ENCODE measurements at regions not wholly inside any gene's neighbourhood (a gene's known extent, or its start where the extent isn't known, plus 50 kb on each side); places are given as distances from the start of the nearest gene placed in this dataset.

GRCh38 chr9:119458068-119458467 is 88.8 kb upstream of the BRINP1 start:
- Histone ChIP-seq H2BK120ac (ENCODE audit: low read depth, low read length, poor library complexity, severe bottlenecking) (no peak overlapping the region), H3K18ac (ENCODE audit: insufficient read length, low read depth, low read length) (no peak overlapping the region), H3K4ac (ENCODE audit: low read depth, low read length) (no peak overlapping the region), H2AFZ (ENCODE audit: low read length) (no peak overlapping the region), H3K4me2 (ENCODE audit: insufficient read depth, insufficient read length, low read length) (no peak overlapping the region), H3K9me3 (ENCODE audit: control insufficient read depth, low read depth, low read length) (no peaks in the 10 kb centered on the region), H3K14ac (ENCODE audit: insufficient read depth, low read length) (no peak overlapping the region), H4K20me1 (ENCODE audit: control insufficient read depth, insufficient read depth, insufficient read length) (no peaks in the 10 kb centered on the region), H2BK20ac (ENCODE audit: low read depth, low read length, poor library complexity, severe bottlenecking) (no peak overlapping the region), H2BK12ac (ENCODE audit: insufficient read length, low read depth, low read length) (no peak overlapping the region), H3K27ac (ENCODE audit: insufficient read length, low read depth, low read length) (no peak overlapping the region), H4K8ac (replicated peaks; ENCODE audit: insufficient read length, low read depth, low read length) (no peak overlapping the region), H3K79me1 (ENCODE audit: insufficient read depth, low read depth, low read length, poor library complexity, severe bottlenecking) (no peaks in the 10 kb centered on the region), H3K56ac (ENCODE audit: insufficient read length, low read depth, low read length) (no peak overlapping the region), H3T11ph (ENCODE audit: low read length) (no peak overlapping the region), H2BK15ac (ENCODE audit: low read depth, low read length) (no peak overlapping the region), H2AK5ac (ENCODE audit: insufficient read length, low read length) (no peak overlapping the region), H3K27me3 (ENCODE audit: insufficient read depth, low read length) (no peaks in the 10 kb centered on the region), H2BK5ac (ENCODE audit: insufficient read length, low read length) (no peak overlapping the region), H4K5ac (ENCODE audit: insufficient read length, low read depth, low read length) (no peak overlapping the region), H3K23me2 (ENCODE audit: insufficient read length, low read depth, low read length, poor library complexity, severe bottlenecking) (no peaks in the 10 kb centered on the region), H4K91ac (ENCODE audit: insufficient read length, low read depth, low read length) (no peak overlapping the region), H3K23ac (ENCODE audit: insufficient read length, low read depth, low read length) (no peak overlapping the region), H3K9ac (ENCODE audit: extremely low read depth, insufficient read length, low read length) (no peak overlapping the region), H3K79me2 (ENCODE audit: insufficient read depth, low read length) (no peaks in the 10 kb centered on the region), H3K4me1 (ENCODE audit: insufficient read depth, low read length) (no peaks in the 10 kb centered on the region; the same call in 1 of the 2 replicates)
- H3K36me3 Mint-ChIP-seq (ENCODE audit: insufficient read depth in 1 of 3, low read depth in 3 of 3) = no peaks in the 10 kb centered on the region
- WGBS (ENCODE audit: extremely low coverage, insufficient read length, low lambda C conversion rate) = no CpG with 5 or more reads among the region's 3 CpGs
- TF ChIP-seq CTCF (conservative IDR thresholded peaks at IDR 0.05) = no peak; the same call in 2 of the 3 replicates
- no peak overlapping the region for H3K27ac Mint-ChIP-seq
- no peak for DNase-seq
- no peaks in the 10 kb centered on the region for H3K4me1 Mint-ChIP-seq
- H3K27me3 Mint-ChIP-seq (ENCODE audit: low read depth) = peaks cover 3% of the 10 kb centered on the region
- no peaks in the 10 kb centered on the region for H3K9me3 Mint-ChIP-seq
- no peak overlapping the region for H3K4me3 Mint-ChIP-seq

Data from H9 (cell line).